HG02973 (cell line): ENCODE measurements at regions not wholly inside any gene's neighbourhood (a gene's known extent, or its start where the extent isn't known, plus 50 kb on each side); places are given as distances from the start of the nearest gene placed in this dataset.
"Not testable (repeated sequence)": the region's sequence is repeated elsewhere in the genome, so short reads cannot be mapped to it uniquely, and the experiment has no call there.

ENCODE experiments used
- ATAC-seq: cut with Tn5 transposase; IDR thresholded peaks from one replicate; pipeline ENCODE4 v1.9.1; 2021; ENCODE audit warnings: moderate library complexity; ENCODE audit not compliant: unreplicated experiment

DNA sequence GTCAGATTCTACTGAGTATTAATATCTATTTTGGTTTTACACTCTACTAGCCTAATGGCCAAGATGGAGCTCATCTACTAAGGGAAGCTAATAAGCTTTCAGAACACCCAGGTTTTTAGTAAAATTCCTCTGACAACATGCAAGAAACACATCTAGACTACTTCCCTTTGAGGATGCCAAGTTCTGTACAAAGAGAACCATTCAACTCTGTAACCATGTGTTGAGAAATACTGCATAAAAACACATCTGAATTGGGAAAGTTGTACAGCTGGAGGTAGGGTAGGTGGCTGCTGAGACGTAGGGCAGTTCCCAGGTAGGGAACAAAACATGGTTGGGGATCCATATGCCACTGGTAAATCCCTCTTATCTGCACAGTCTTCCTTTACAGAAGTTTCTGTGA, 66.2 kb downstream of the SC5D start:
- no peak for ATAC-seq

DNA sequence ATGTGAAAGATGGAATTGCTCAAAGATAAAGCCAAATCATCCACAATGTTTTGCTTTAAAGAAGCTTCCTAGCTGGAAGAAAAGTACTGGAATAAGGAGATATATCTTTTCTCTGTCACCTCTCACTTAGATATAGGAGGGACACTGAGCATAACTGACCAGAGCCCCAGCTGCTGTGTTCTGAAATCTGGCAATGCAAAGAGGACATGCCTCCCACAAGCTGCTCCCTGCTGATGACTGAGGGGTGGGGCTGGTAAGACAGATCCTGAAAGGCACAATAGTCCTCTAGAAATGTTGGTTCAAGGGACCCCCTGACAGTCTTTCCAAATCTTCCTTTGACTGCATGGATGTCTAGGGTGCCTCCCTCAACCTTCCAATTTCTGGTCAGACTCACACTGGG, 67.0 kb downstream of the SC5D start:
- no peak for ATAC-seq

DNA sequence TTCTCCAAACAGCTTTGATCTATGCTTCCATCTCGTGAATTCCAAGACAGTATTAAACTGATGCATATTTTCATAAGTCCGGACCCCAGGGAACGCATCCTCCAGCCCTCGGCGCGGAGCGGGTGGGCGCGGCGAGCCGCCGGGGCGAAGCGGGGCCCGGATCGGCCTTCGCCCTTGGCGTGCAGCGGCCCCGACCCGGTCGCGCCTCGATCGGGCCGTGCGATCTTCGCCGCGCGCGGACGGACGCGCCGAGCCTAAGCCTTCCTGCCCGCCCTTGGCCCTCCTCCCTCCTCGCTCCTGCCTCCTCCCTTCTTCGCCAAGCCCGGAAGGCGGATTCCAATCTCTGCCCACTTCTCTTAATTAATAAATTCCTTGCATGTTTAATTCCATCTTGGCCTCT, 70.4 kb downstream of the SC5D start:
- not testable (repeated sequence) for ATAC-seq

DNA sequence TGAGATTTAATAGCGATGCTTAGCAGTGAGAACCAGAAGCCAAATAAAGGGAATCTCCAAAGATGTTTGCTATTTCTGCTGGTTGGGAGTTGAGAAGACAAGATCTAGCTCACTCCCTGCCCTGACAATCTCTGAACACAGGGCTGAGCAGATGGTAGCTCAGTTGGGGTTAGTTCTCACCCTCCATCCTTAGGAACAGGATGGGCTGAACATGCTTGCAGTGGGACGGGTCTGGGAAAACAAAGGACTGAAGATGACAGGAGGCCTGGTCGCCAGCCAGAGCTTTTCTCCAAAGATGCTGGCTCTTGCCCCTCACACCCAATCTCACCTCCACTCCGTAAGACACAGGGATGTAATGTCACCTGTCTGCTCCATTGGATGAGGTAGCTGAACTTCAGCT, 72.7 kb downstream of the SC5D start:
- ATAC-seq = no peak

DNA sequence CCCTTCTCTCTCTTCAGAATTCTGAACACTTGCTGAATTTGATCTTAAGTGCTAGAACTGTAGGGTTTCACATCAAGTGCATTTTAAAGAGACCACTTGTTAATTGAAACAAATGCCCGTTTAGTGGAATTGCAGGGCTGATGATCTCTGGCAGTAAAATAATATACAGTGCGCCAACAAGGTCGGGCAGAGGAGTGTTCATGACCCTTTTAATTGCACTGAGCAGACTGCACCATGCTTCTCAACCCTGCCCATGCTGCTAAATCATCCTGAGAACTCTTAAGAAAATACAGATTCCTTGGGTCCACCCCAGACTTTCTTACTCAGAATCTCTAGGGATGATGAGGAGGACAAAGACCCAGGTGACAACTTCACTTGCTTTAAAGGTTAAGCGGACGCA, 73.5 kb downstream of the SC5D start:
- ATAC-seq = no peak

DNA sequence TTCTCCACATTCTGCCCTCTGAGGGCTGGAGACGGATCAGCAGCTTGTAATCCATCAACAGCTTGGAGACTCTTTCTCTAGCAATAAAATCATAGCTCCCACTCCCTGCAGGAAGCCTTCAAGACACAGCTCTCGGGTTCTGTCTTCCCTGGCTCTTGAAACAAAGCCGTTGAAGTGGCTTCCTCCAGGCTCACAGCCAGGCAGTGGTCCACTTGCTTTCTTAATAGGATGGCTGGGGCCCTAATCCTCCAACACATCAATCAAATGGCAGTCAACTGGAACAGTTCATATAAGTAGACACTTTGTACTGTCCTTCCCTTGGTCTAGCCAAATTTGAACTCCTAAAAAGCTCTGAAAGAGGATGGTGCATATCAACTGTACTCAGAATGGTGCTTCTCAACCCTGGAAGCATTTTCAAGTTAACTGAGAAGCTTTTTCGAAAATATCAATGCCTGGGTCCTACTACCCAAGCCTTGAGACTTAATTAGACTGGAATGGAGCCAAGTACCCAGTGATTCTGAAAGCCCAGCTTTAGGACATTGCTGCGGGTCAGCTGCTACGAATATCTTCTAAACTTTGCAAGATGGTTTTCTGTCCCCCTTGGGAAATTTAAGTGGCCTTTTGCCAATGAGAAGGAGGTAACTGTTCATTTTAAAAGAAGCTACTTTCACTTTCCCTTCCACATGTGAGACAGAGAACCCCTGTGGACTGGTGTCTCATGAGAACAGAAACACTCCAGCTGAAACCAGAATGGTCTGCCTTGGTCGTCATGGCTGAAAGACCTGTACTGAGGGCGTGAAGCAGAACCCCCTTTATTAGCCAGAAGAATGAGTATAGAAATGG, 74.7 kb downstream of the SC5D start:
- peak; percentile 95 for ATAC-seq

DNA sequence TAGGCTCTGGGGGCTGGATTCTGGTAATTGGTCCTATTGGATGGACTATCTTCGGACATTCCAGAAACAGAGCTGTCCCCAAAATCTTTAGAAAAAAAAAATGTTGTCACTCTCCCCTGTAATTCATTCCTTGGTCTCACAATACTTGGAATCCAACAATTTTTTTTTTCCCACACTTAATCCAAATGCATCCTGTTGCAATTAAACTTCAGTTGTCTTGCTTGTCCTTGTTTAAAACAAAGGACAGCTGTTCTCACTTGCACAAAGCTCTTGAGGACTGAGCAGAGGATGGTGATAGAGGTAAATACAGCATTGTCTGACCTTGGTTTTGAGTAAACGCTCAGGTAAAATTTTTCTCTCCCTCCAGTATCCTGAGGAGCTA, 75.3 kb downstream of the SC5D start:
- peak; percentile 6 for ATAC-seq

DNA sequence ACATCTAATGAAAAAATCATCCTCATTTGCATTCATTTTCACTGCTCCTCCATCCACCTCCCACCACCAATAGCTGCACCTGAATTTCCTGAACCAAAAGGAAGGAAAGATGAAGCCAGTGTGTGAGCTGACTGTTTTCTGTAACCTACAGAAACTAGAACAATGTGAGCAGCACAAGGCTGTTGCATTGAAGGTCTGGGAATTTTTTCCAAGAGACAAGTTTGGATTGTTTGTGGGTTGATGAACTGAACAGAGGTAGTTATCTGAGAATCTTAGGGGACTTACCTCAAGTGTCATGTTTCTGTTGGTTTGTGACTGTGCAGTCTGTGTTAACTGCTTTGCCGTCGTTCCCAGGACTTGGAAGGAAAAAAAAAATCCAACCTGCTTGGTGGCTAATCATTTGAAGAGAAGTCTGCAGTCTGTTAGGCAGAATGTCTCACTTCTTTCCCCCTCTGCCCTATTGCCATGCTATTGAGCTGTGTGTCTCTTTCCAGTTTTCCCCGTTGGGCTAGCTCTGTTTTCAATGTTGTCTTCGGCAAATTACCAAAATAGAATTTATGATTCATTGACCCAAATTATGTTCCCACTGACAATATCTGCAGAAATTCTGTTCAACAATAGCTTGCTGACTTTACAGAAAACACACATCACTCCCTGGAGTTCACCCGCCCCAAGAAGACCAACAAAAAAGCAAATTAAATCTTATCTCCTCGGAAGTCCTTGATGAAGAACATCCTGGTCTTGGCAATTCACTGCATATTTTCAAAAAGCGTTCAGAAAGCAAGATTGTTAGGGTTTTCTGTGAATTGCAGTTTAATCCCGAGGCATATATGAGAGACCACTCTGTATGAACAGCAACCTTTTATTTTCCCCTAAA, 76.0 kb downstream of the SC5D start:
- ATAC-seq = no peak

DNA sequence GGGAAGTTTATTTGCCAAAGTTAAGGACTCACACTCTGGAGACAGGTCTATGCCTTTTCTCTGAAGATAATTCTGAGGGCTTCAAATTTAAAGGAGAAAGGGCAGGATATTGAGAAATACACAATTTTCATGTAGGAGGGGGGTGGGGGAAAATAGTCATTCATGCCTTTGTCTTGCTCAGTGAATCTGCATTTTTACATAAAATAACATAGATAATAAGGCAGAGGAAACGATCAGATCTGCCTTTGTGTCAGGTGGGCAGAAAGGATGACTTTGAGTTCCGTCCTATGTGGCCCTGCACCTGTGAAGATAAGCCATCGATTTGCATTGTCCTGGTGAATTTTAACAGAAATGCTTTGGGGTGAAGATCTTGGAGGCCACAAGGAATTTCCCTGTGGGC, 76.8 kb downstream of the SC5D start:
- no peak for ATAC-seq

DNA sequence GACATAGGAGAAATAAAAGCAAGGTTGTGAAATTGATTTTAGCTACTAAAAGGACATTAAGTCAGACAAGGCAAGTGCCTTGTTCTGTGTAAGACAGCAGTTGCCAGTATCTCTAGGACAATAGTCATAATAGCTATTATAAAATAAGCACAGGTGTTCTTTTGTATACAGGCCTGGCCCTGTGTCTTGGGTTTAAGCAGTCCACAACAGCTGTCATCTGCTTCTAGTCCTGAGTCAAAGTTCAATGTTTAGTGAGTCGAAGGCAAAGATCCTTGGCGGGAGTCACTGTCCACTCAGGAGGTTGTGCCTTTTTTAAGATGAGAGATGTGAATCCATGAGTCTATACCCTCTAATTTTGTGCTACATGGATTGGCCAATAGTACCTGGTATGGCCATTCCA, 79.5 kb downstream of the SC5D start:
- ATAC-seq = no peak

DNA sequence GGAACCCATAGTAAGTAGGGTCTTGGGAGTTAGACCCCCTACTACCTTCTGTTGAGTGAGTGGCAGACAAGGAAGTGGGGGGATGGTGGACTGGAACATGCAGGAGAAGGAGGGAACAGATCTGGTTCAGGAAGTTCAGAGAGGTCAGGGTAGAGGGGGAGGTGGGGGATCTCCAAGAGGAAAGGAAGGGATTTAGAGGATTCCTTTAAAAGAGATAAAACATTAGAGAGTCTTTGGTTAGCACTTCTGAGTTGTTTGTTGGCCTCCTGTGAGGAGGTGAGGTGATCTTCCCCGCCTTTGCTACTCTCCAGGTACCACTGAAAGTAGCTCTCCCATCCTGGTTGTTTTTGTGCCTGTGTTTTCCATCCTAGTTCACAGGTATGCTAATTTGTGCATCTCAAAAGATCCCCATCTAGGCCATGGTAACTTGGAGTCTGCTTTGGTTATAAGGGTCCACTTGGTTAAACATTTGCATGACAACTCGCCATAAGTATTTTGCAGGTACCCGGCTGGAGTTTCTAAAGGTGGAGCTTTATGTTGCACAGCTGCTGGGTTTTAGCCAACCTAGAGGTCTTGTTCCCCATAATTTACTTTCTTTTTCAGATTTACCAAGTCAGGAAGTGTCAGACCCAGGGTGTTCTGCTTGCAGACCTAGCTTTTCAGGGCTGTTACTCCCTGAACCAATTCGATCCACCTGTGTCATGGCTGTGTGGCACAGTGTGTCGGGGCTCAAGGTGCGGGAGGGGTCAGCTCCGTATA, 79.3 kb upstream of the SORL1 start:
- ATAC-seq = peak; percentile 70

DNA sequence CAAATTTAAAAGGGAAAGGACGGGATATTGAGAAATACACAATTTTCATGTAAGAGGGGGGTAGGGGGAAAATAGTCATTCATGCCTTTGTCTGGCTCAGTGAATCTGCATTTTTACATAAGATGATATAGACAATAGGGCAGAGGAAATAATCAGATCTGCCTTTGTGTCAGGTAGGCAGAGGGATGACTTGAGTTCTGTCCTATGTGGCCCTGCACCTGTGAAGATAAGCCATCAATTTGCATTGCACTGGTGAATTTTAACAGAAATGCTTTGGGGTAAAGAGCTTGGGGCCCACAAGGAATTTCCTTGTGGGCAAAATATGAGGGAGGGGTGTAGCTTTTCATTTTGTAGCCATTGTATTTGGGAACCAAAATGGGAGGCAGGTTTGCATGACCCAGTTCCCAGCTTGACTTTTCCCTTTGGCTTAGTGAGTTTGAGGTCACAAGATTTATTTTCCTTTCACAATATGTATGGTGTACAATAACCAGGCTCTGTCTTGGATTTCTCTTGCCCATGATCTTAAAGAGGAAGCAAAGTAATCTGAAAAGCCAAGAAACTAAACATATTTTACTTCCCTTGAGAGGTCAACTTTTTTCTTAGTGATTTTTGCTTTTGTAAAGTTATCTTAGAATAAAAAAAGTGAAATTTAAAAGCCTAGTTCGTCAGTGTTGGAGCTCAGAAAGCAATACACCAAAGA, 77.7 kb upstream of the SORL1 start:
- ATAC-seq = no peak

DNA sequence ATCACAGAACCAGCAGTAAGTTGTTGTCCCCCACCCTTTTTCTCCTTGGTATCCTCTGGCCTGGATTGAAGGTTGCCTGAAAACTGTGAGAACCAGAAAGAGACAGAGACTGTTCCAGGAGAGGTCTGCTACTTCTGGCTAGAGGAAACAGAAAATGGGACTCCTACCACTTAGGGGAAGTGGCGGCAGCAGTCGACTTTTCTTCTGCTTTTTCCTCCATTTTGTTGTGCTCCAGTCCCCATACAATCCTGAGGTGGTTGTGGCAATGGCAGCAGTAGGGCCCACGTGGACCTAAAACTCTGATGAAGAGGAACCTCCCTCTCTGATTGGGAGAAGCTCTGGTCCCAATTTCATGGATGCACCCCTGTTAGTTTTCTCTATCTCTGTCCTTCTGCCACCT, 76.0 kb upstream of the SORL1 start:
- no peak for ATAC-seq

DNA sequence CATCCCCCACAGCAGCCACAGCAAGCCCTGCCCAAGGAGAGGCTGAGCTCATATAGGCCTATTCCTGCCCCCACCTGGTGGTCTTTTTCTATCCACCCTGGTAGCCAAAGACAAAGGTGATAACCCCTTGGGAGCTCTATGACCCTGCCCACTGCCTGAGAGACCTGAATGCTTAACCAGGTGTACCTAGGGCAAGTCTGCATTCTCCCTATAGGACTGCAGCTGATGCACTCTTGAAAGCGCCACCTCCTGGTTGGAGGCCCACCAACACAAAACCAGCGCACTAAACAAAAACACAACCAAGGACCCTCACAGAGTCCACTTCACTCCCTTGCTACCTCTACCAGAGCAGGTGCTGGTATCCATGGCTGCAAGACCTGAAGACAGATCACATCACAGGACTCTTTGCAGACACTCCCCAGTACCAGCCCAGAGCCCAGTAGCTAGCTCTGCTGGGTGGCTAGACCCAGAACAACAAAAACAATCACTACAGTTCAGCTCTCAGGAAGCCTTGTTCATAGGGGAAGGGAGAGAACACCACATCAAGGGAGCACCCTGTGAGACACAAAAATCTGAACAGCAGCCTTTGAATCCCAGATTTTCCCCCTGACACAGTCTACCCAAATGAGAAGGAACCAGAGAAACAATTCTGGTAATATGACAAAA, 72.8 kb upstream of the SORL1 start:
- not testable (repeated sequence) for ATAC-seq

DNA sequence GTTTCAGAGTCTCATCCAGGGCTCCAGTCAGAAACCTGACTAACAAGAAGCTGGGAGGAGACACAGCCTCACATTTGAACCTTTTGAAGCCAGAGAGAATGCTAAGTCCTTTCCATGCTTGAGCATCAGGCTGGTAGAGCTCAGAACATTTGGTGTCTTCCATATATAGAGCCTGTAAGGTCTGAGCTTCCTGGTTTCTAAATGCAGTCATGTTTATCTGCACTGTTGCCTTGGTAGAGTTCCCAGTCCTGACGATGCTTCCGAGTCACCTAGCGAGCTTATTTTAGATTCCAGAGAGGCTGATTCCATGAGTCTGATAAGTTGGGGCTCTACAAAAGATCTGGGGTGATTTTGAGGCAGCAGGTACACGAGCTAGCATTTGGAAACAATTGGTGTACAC, 68.4 kb upstream of the SORL1 start:
- ATAC-seq = no peak

DNA sequence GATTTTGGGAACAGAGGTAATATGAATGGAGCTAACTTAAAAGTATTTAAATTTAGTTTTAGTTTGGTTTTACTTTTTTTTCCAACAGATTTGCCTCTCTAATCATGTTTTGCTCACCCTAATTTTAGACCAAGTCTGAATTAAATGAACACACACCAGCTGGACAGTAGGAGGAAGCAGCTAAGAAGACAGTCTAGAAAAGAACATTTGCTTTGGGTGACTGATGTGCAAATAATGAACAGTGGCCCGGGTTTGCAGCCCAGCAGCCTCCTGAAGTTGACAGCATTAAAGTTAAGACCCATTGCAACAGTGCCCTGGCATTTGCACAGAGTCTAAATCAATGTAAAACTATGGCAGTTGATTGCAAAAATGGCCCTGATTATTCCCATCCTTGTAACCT, 66.4 kb upstream of the SORL1 start:
- no peak for ATAC-seq
